Activated CD8-positive, alpha-beta memory T cell treated with anti-CD3 and anti-CD28 coated beads for 36 hours (primary cell): ENCODE measurements at regions not wholly inside any gene's neighbourhood (a gene's known extent, or its start where the extent isn't known, plus 50 kb on each side); places are given as distances from the start of the nearest gene placed in this dataset.

ENCODE experiments used
- CTCF ChIA-PET: fragments of 350-600 bp; sonication (Branson Sonifier 250); formaldehyde crosslinking; loops from one replicate; lab custom pipeline; 2021; ENCODE audit warnings: antibody characterized with exemption; lab: Charles Lee
- POLR2A ChIA-PET: fragments of 350-600 bp; sonication (Branson Sonifier 250); formaldehyde crosslinking; loops from one replicate; lab custom pipeline; 2021; ENCODE audit warnings: antibody characterized with exemption; lab: Charles Lee

- CTCF ChIA-PET, result no interaction called here
- POLR2A ChIA-PET, result no interaction called here
These were observed 188.7 kb upstream of the SATB2 start for GRCh38 chr2:199646439-199646838.

GRCh38 chr2:199631129-199631528, 173.4 kb upstream of the SATB2 start:
- CTCF ChIA-PET, result no interaction called here
- POLR2A ChIA-PET, result no interaction called here

GRCh38 chr2:199629301-199629700, 171.6 kb upstream of the SATB2 start:
- ChIA-PET CTCF (no interaction called here), POLR2A (no interaction called here)

GRCh38 chr2:199627417-199627816, 169.7 kb upstream of the SATB2 start:
- CTCF ChIA-PET, result no interaction called here
- POLR2A ChIA-PET, result no interaction called here

GRCh38 chr2:199624958-199625357, 167.2 kb upstream of the SATB2 start:
- ChIA-PET POLR2A (no interaction called here), CTCF (no interaction called here)

GRCh38 chr2:199612509-199613130, 154.9 kb upstream of the SATB2 start:
- ChIA-PET CTCF (no interaction called here), POLR2A (no interaction called here)

- ChIA-PET CTCF (no interaction called here), POLR2A (no interaction called here)
These were observed 150.2 kb upstream of the SATB2 start for GRCh38 chr2:199607914-199608313.

- ChIA-PET CTCF (no interaction called here), POLR2A (no interaction called here)
These were observed 148.5 kb upstream of the SATB2 start for GRCh38 chr2:199606193-199606780.

GRCh38 chr2:199603721-199604291, 146.1 kb upstream of the SATB2 start:
- POLR2A ChIA-PET, result no interaction called here
- CTCF ChIA-PET, result no interaction called here

- POLR2A ChIA-PET, result no interaction called here
- CTCF ChIA-PET, result no interaction called here
These were observed 145.4 kb upstream of the SATB2 start for GRCh38 chr2:199602896-199603717.

- ChIA-PET POLR2A (no interaction called here), CTCF (no interaction called here)
These were observed 144.6 kb upstream of the SATB2 start for GRCh38 chr2:199602271-199602895.

GRCh38 chr2:199596549-199596948, 138.8 kb upstream of the SATB2 start:
- POLR2A ChIA-PET, result no interaction called here
- CTCF ChIA-PET, result interaction anchor here (0.7 kb wide), 1 partner anchor 1228 kb away, joined by 3 read pairs; no protein-coding TSS in a partner anchor

GRCh38 chr2:199594443-199594842, 136.7 kb upstream of the SATB2 start:
- CTCF ChIA-PET, result no interaction called here
- POLR2A ChIA-PET, result no interaction called here

GRCh38 chr2:199591826-199592225, 134.1 kb upstream of the SATB2 start:
- ChIA-PET CTCF (no interaction called here), POLR2A (no interaction called here)

GRCh38 chr2:199590321-199591203, 132.8 kb upstream of the SATB2 start:
- POLR2A ChIA-PET, result no interaction called here
- CTCF ChIA-PET, result interaction anchor here (0.7 kb wide), 1 partner anchor 13 kb away, joined by 3 read pairs; no protein-coding TSS in a partner anchor

GRCh38 chr2:199589306-199589705, 131.6 kb upstream of the SATB2 start:
- ChIA-PET POLR2A (no interaction called here), CTCF (no interaction called here)

GRCh38 chr2:199588054-199588453, 130.3 kb upstream of the SATB2 start:
- CTCF ChIA-PET, result no interaction called here

GRCh38 chr2:199586646-199587045, 128.9 kb upstream of the SATB2 start:
- CTCF ChIA-PET, result no interaction called here
- POLR2A ChIA-PET, result no interaction called here

More at GRCh38 chr2:199588054-199588453, 130.3 kb upstream of the SATB2 start:
- POLR2A ChIA-PET, result no interaction called here

- ChIA-PET CTCF (no interaction called here), POLR2A (no interaction called here)
These were observed 125.9 kb upstream of the SATB2 start for GRCh38 chr2:199583676-199584075.
